ENCODE measurements at regions not wholly inside any gene's neighbourhood (a gene's known extent, or its start where the extent isn't known, plus 50 kb on each side); places are given as distances from the start of the nearest gene placed in this dataset.

DNA sequence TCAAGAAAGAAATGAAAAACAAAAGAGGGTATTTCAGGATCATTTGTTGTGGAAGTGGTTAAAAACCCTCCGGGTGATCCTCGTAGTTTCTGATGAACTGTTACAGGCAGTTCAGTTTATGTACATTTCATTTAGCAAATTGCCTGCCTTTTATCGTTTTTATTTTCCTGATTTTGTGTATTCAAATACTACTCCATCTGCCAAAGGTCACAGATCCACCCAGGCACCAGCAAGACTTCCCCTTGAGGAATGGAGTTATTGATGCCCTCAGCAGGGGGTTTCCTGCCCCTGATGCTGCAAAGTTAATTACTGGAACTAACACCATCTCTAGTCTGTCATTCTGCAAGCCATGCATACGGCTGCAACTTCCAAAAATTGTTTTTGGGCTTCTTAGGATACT, 641.9 kb downstream of the SLC4A3 start:
- H3K4me2 ChIP-seq = no peak overlapping the region
- H3K4me1 ChIP-seq (ENCODE audit: insufficient read depth) = peaks cover 7% of the 10 kb centered on the region
- 51% methylated on average over 4 of the region's 4 CpGs for WGBS (ENCODE audit: low lambda C conversion rate, missing lambda C conversion rate)
- no peak for DNase-seq (ENCODE audit: low spot score)
- no peaks in the 10 kb centered on the region for H3K36me3 ChIP-seq (replicated peaks; ENCODE audit: insufficient read depth, low read depth)
- no peaks in the 10 kb centered on the region for H3K79me2 ChIP-seq
- no peak overlapping the region for H3K4me3 ChIP-seq
- H3K9me3 ChIP-seq (ENCODE audit: low read depth) = no peaks in the 10 kb centered on the region
- TF ChIP-seq EZH2phosphoT487 (IDR thresholded peaks at IDR 0.05; ENCODE audit: low read depth, severe bottlenecking, unreplicated experiment) (no peak), EZH2 (IDR thresholded peaks at IDR 0.05; ENCODE audit: borderline replicate concordance) (no peak), CTCF (IDR thresholded peaks at IDR 0.05; ENCODE audit: poor library complexity) (no peak)
- H3K9me2 ChIP-seq (replicated peaks; ENCODE audit: insufficient read depth) = no peaks in the 10 kb centered on the region
- no peak overlapping the region for H2AFZ ChIP-seq
- H3K27ac ChIP-seq = no peak overlapping the region
- no peaks in the 10 kb centered on the region for H4K20me1 ChIP-seq (ENCODE audit: insufficient read depth, poor library complexity, severe bottlenecking)
- no peaks in the 10 kb centered on the region for H3K27me3 ChIP-seq

GRCh38 chr2:220270481-220271070, 643.1 kb downstream of the SLC4A3 start:
- Histone ChIP-seq H3K79me2 (no peaks in the 10 kb centered on the region), H3K9me2 (replicated peaks; ENCODE audit: insufficient read depth) (no peaks in the 10 kb centered on the region), H2AFZ (no peak overlapping the region), H3K9me3 (ENCODE audit: low read depth) (no peaks in the 10 kb centered on the region), H3K4me2 (no peak overlapping the region), H3K27ac (peak overlapping the region; percentile 26), H3K27me3 (no peaks in the 10 kb centered on the region), H3K4me3 (no peak overlapping the region), H4K20me1 (ENCODE audit: insufficient read depth, poor library complexity, severe bottlenecking) (no peaks in the 10 kb centered on the region), H3K36me3 (replicated peaks; ENCODE audit: insufficient read depth, low read depth) (no peaks in the 10 kb centered on the region), H3K4me1 (ENCODE audit: insufficient read depth) (peaks cover 7% of the 10 kb centered on the region)
- DNase-seq (ENCODE audit: low spot score) = no peak
- WGBS (ENCODE audit: low lambda C conversion rate, missing lambda C conversion rate) = 13% methylated on average over 1 of the region's 1 CpG
- TF ChIP-seq EZH2phosphoT487 (IDR thresholded peaks at IDR 0.05; ENCODE audit: low read depth, severe bottlenecking, unreplicated experiment) (no peak), EZH2 (IDR thresholded peaks at IDR 0.05; ENCODE audit: borderline replicate concordance) (no peak), CTCF (IDR thresholded peaks at IDR 0.05; ENCODE audit: poor library complexity) (no peak)

GRCh38 chr2:220272656-220273055, 645.2 kb downstream of the SLC4A3 start:
- H3K36me3 ChIP-seq (replicated peaks; ENCODE audit: insufficient read depth, low read depth) = no peaks in the 10 kb centered on the region
- no peak for TF ChIP-seq CTCF (IDR thresholded peaks at IDR 0.05; ENCODE audit: poor library complexity)
- TF ChIP-seq EZH2phosphoT487 (IDR thresholded peaks at IDR 0.05; ENCODE audit: low read depth, severe bottlenecking, unreplicated experiment) = no peak
- TF ChIP-seq EZH2 (IDR thresholded peaks at IDR 0.05; ENCODE audit: borderline replicate concordance) = no peak
- no peak overlapping the region for H2AFZ ChIP-seq
- DNase-seq (ENCODE audit: low spot score) = no peak
- no peak overlapping the region for H3K27ac ChIP-seq
- no peaks in the 10 kb centered on the region for H3K79me2 ChIP-seq
- no peaks in the 10 kb centered on the region for H3K9me3 ChIP-seq (ENCODE audit: low read depth)
- peaks cover 21% of the 10 kb centered on the region for H3K4me1 ChIP-seq (ENCODE audit: insufficient read depth)
- no peak overlapping the region for H3K4me3 ChIP-seq
- no peaks in the 10 kb centered on the region for H3K9me2 ChIP-seq (replicated peaks; ENCODE audit: insufficient read depth)
- no peaks in the 10 kb centered on the region for H4K20me1 ChIP-seq (ENCODE audit: insufficient read depth, poor library complexity, severe bottlenecking)
- no peak overlapping the region for H3K4me2 ChIP-seq
- no peaks in the 10 kb centered on the region for H3K27me3 ChIP-seq

DNA sequence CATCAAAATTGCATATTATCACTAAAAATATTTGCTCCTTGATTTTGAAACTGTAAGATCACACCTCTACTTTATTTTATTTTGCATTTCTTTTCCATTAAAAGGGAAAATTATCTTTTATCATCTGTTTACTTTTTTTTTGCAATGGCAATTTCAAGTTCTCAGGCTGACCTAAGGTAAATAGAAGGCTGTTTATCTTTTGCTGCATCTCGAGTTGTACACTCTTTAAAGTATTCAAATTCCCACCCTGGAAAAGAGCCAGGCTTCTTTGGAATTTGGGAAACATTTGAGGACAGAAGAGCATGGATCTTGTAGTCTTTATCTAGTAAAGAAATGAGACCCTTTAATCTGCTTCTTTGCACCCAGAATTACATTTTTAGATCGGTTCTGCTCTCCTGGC, 645.7 kb downstream of the SLC4A3 start:
- no peak overlapping the region for H3K4me2 ChIP-seq
- peaks cover 26% of the 10 kb centered on the region for H3K4me1 ChIP-seq (ENCODE audit: insufficient read depth)
- no peaks in the 10 kb centered on the region for H3K27me3 ChIP-seq
- WGBS (ENCODE audit: low lambda C conversion rate, missing lambda C conversion rate) = 38% methylated on average over 2 of the region's 2 CpGs
- H3K9me2 ChIP-seq (replicated peaks; ENCODE audit: insufficient read depth) = no peaks in the 10 kb centered on the region
- no peaks in the 10 kb centered on the region for H3K9me3 ChIP-seq (ENCODE audit: low read depth)
- DNase-seq (ENCODE audit: low spot score) = no peak
- H3K4me3 ChIP-seq = no peak overlapping the region
- H3K79me2 ChIP-seq = no peaks in the 10 kb centered on the region
- no peak overlapping the region for H2AFZ ChIP-seq
- TF ChIP-seq EZH2 (IDR thresholded peaks at IDR 0.05; ENCODE audit: borderline replicate concordance) = no peak
- no peak for TF ChIP-seq EZH2phosphoT487 (IDR thresholded peaks at IDR 0.05; ENCODE audit: low read depth, severe bottlenecking, unreplicated experiment)
- no peak for TF ChIP-seq CTCF (IDR thresholded peaks at IDR 0.05; ENCODE audit: poor library complexity)
- no peaks in the 10 kb centered on the region for H3K36me3 ChIP-seq (replicated peaks; ENCODE audit: insufficient read depth, low read depth)
- H4K20me1 ChIP-seq (ENCODE audit: insufficient read depth, poor library complexity, severe bottlenecking) = no peaks in the 10 kb centered on the region
- H3K27ac ChIP-seq = no peak overlapping the region

Measured in hepatocyte (in vitro differentiated cells).